Posterior vena cava (tissue), 2 donors: ENCODE measurements at regions not wholly inside any gene's neighbourhood (a gene's known extent, or its start where the extent isn't known, plus 50 kb on each side); places are given as distances from the start of the nearest gene placed in this dataset.
"Not testable (repeated sequence)": the region's sequence is repeated elsewhere in the genome, so short reads cannot be mapped to it uniquely, and the experiment has no call there.

Experiments
- DNase-seq: peaks from one replicate; pipeline ENCODE4 v3.0.0-alpha.2; 2020; ENCODE audit warnings: low spot score
- intact Hi-C, 2 donors: fragments of 100-400 bp; cut with DNase I; formaldehyde crosslinking; loops; one replicate each; pipeline versions ENCODE4 v1.14.1 to v1.14.2; 2022 to 2023
- donor health status: DM: yes; HTN: yes; CAD: no.
- donor health status: DM: yes; HTN: yes; CAD: no.

- no peak for DNase-seq
- intact Hi-C loops = no loop called here
Measured at GRCh38 chr20:52017669-52018317, 173.8 kb downstream of the ZFP64 start.

DNA sequence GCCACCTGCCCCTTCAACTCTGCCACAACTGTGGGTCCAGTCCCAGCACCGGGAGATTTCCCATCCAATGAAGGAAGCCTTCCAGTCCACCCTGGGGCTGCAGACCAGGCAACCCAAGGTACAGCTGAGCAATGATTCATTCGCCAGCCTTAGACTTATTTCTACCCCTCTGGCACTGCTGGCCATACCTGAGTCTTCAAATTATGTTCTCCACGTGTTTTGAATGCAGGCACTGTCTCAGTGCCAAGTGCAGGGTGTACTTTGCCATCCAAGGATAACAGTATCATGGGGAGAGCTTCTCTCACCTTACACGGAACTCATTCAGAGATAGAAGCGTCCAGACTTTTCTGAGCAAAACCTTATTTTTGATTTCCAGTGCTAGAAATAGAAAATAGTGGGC, 175.6 kb downstream of the ZFP64 start:
- no peak for DNase-seq
- intact Hi-C loops = no loop called here

GRCh38 chr20:52015155-52015554, 176.4 kb downstream of the ZFP64 start:
- intact Hi-C loops = no loop called here
- no peak for DNase-seq

DNA sequence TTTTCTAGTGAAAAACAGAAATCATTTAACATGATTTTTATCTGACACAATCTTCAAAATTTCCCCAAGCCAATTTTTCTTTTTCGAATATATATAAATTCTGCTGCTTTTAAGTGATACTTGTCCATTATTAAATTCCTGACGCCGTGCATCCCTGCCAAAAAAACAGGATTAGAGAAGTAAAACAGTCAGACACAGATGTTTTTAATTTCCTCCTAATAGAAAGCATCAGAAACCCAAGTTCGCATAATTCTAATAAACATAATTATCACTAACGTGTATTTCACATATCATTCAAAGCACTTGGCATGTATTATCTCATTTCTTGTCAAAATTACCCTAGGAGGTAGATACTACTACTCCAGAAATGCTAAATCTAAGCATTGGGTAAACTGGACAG, 179.5 kb downstream of the ZFP64 start:
- no peak for DNase-seq
- intact Hi-C loops = no loop called here

DNA sequence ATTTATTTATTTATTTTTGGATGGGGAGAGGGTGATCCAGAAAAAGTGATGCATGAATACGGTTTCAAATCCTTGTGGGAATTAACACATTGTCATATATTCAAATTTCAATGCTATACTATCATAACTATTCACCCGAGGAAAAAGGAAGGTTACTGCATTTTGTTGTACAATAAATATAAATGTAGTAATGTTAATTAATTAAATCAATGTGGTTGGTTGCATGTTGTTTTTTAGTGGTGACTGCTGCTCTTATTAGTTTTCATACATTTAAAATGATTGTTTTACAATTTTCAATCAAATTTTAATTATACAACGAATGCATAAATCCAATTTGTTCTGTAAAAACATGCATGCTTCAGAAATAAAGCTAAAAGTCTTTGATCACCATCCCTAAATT, 180.5 kb downstream of the ZFP64 start:
- no peak for DNase-seq
- intact Hi-C loops = no loop called here

DNA sequence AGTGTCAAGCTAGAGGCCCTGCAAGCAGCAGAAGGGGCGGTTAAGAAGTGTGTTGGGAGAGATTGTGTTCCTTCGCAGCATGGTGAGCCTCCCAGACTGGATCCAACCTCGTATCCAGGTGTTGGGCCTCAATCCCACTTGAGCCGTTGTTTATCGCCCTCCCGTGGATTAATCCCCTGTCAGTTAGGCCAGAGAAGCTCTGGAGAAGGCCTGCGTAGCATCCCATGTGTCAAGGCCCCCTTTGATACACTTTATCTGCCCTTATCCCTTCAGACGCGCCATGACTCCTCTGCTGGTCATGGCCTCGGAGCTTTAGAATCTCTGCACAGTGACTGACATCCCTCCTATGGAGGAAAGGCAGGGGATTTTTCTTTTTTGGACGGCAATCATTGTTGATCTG, 181.0 kb downstream of the ZFP64 start:
- intact Hi-C loops = no loop called here
- no peak for DNase-seq

DNA sequence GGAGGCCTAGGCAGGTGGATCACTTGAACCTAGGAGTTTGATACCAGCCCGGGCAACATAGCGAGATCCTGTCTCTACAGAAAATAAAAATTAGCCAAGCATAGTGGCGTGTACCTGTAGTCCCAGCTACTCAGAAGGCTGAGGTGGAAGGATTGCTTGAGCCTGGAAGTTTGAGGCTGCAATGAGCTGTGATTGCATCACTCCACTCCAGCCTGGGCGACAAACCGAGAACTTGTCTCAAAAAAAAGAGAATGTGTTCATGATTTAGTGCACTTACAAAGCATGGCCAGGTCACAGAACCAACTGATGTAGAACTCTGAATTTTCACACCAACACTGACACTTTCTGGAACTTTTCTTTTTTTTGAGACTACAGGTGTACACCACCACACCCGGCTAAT, 182.7 kb downstream of the ZFP64 start:
- no peak for DNase-seq
- intact Hi-C loops = no loop called here

DNA sequence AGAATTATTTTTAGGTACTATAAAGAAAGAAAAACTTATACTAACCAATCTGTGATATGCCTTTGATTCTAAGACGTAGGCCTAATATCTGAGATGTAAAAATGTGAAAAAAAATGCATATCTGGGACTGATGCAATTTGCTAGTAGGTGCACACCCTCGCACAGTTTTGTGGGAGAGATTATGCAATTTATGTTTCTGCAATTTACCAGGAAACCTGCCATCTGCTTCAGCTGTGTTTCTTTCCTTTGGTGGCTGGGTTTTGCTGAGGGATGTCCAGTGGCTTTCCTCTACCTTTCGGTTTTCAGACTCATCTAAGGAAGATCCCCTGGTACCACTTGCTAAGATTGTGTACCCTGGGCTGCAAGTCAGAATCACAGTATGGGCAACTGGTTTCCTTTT, 186.9 kb downstream of the ZFP64 start:
- no peak for DNase-seq
- intact Hi-C loops = no loop called here

GRCh38 chr20:52004018-52004417, 187.6 kb downstream of the ZFP64 start:
- DNase-seq = no peak
- intact Hi-C loops = no loop called here

- intact Hi-C loops = no loop called here
Measured at GRCh38 chr20:52003415-52003814, 188.2 kb downstream of the ZFP64 start.

DNA sequence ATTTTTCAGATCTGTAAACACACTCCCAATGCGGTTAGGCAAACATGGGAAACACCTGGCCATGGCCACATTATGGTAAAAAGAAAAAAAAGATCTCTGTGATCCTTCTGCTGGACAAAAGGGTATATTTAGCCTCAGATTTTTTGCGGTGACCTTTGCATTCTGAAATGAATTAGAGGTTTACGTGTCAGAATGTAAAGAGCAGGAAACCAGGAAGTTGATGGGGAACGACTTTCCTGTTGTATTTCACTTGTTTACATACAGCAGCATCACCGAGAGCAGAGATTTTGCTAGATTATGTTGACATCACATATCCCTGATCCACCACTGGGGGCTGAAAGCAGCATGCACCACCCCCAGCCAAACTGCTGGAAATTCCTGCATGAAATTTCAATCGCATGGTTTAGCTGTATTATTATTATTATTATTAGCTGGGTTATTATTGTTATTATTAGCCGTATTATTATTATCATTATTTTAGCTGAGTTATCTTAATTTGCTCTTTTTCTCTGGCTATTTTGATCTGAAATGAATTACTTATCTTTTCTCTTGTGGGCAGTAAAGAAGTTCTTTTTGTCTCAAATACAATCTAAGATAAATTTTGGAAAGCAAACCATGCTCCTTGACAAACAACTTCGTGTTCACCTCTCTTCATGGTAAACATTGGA, 189.4 kb downstream of the ZFP64 start:
- DNase-seq = no peak
- intact Hi-C loops = no loop called here

More at GRCh38 chr20:52003415-52003814, 188.2 kb downstream of the ZFP64 start:
- DNase-seq = no peak

GRCh38 chr20:51997281-51997936, 194.2 kb downstream of the ZFP64 start:
- DNase-seq, intact Hi-C loops: not testable (repeated sequence)

DNA sequence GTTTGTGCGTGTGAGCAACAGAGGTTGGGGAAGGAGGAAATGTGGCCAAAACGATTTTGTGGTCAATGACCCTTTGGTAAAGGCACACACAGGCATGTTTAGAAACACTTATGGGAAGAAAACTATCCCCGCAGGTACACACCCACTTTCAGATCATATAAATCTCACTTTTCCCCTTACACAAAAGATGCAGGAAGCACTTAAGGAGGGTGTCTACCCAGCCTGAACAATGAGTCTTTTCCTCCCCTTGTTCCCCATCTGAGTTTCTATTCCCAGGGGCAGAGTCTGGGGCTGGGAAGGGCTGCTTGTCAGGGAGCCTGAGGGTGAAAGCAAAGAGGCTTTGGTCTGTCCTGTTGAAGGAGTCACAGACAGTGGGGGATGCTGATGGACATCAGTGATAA, 193.2 kb upstream of the SALL4 start:
- DNase-seq = no peak
- intact Hi-C loops = no loop called here

- intact Hi-C loops = no loop called here
- no peak for DNase-seq
Measured at GRCh38 chr20:51994751-51995417, 192.6 kb upstream of the SALL4 start.

GRCh38 chr20:51987812-51988211, 185.5 kb upstream of the SALL4 start:
- intact Hi-C loops = no loop called here
- DNase-seq = no peak

- no peak for DNase-seq
Measured at GRCh38 chr20:51985013-51985415, 182.7 kb upstream of the SALL4 start.

DNA sequence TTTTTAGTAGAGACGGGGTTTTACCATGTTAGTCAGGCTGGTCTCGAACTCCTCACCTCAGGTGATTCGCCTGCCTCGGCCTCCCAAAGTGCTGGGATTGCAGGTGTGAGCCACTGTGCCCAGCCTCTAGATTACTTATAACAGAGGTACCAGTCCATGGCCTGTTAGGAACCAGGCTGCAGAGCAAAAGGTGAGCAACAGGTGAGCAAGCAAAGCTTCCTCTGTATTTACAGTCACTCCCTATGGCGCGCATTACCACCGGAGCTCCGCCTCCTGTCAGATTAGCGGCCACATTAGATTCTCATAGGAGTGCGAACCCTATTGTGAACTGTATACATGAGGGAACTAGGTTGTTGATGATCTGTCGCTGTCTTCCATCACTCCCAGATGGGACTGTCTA, 178.0 kb upstream of the SALL4 start:
- intact Hi-C loops = no loop called here

More at GRCh38 chr20:51985013-51985415, 182.7 kb upstream of the SALL4 start:
- intact Hi-C loops = no loop called here

DNA sequence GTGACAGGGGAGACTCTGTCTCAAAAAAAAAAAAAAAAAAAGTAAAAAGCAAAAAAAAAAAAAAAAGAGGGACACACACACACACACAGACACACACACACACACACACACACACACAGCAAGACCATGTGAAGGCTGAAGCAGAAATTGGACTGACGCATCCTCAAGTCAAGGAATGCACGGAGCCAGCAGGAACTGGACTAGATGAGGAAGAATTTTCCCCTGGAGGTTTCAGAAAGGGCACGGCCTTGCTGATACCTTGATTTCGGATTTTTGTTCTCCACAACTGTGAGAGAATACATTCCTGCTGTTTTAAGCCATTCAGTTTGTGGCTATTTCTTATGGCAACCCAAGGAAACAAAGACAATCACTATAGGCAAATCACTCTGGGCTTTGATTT, 176.9 kb upstream of the SALL4 start:
- intact Hi-C loops = loop anchor here in 1 of 2 donors (10.0 kb wide), 1 partner anchor 1896 kb away; no protein-coding TSS in a partner anchor
- no peak for DNase-seq

More for the DNA sequence above, 178.0 kb upstream of the SALL4 start:
- DNase-seq = no peak

DNA sequence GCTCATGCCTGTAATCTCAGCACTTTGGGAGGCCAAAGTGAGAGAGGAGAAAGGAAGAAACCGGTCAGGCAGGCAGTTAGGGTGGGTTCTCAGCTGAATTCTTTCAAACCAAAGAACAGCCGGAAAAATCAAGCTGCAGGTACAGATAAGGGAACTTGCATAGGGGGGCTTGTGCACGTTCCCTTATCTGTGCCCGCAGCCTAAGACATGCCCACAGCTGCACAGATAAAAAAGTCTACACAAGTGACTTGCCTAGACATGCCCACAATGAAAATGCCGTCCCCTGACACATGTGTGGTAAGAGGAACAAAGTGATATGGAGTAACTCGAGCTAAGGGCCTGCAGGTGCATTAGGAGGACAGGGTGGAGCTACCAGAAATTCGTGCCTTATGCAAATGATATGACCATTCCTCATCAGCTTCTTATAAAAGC, 175.8 kb upstream of the SALL4 start:
- no peak for DNase-seq
- intact Hi-C loops = loop anchor here in 1 of 2 donors (10.0 kb wide), 1 partner anchor 1897 kb away; no protein-coding TSS in a partner anchor

DNA sequence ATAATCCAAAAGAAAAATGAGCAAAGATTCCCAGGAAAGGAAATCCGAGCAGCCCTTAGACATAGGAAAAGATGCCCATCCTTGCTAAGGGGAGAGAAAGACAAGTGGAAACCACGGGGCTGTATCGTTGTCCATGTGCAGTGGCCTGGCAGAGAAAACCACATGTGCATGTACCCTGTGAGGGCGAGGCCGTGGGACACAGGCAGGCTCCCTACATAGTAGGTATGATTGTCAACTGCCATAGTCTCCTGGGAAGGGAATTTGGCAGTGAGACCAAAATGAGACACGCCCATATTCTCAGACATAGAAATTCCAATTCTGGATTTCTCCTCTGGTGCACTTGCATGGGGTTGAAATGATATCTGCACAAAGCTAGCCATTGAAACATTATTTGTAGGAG, 169.7 kb upstream of the SALL4 start:
- no peak for DNase-seq
- intact Hi-C loops = loop anchor here in 1 of 2 donors (10.0 kb wide), 1 partner anchor 1903 kb away; no protein-coding TSS in a partner anchor
